IMR-90 (cell line): ENCODE measurements at regions not wholly inside any gene's neighbourhood (a gene's known extent, or its start where the extent isn't known, plus 50 kb on each side); places are given as distances from the start of the nearest gene placed in this dataset.
A peak's percentile ranks its signal among the peaks of the same experiment; 100 is the strongest.

ENCODE experiments used
- ATAC-seq: fragments of 200-7000 bp; cut with Tn5 transposase; 2 replicates; pipeline ENCODE4 v1.9.1; 2020; ENCODE audit warnings: low read depth, mild to moderate bottlenecking, moderate library complexity
- BruUV-seq: library from RNA; stranded (reverse); fragments of 400-500 nt; replicated peaks from 2 replicates; lab custom pipeline; 2021; lab: Mats Ljungman, UMichigan
- CTCF ChIA-PET: fragments of 300-600 bp; formaldehyde crosslinking; extraction: SDS; loops from one replicate; lab custom pipeline; 2021; ENCODE audit warnings: antibody characterized with exemption; lab: Yijun Ruan, JAX
- POLR2A ChIA-PET: fragments of 300-600 bp; sonication (Branson Sonifier 250); formaldehyde crosslinking; loops from one replicate; lab custom pipeline; 2022; ENCODE audit warnings: antibody characterized with exemption; ENCODE audit not compliant: unreplicated experiment; lab: Charles Lee
- DNase-seq: peaks from one replicate; pipeline ENCODE4 v3.0.0; 2013
- H2AFZ ChIP-seq: replicated peaks from 2 replicates; pipeline ENCODE3; 2013; ENCODE audit warnings: low read length, mild to moderate bottlenecking; ENCODE audit not compliant: poor library complexity
- H2AK5ac ChIP-seq: 2 replicates; pipeline ENCODE4 v1.6.1; 2013; ENCODE audit warnings: low read depth, low read length, inconsistent platforms
- H2AK9ac ChIP-seq: replicated peaks from 2 replicates; pipeline ENCODE3; 2013; ENCODE audit warnings: mild to moderate bottlenecking, low read depth, low read length, moderate library complexity; ENCODE audit not compliant: poor library complexity
- H2BK120ac ChIP-seq: 2 replicates; pipeline ENCODE4 v1.6.1; 2013; ENCODE audit warnings: low read depth, low read length, inconsistent platforms
- H2BK15ac ChIP-seq: 3 replicates; pipeline ENCODE4 v1.6.1; 2013; ENCODE audit warnings: low read depth, low read length, inconsistent platforms
- H2BK20ac ChIP-seq: 2 replicates; pipeline ENCODE4 v1.6.1; 2013; ENCODE audit warnings: low read depth, mild to moderate bottlenecking, inconsistent platforms, low read length, moderate library complexity
- H2BK5ac ChIP-seq: 2 replicates; pipeline ENCODE4 v1.6.1; 2013; ENCODE audit warnings: mild to moderate bottlenecking, low read depth, low read length, inconsistent platforms; ENCODE audit not compliant: poor library complexity, severe bottlenecking
- H3K14ac ChIP-seq: replicated peaks from 2 replicates; pipeline ENCODE4 v1.6.1; 2013; ENCODE audit warnings: low read depth, low read length, inconsistent platforms
- H3K18ac ChIP-seq: 2 replicates; pipeline ENCODE4 v1.6.1; 2013; ENCODE audit warnings: low read depth, low read length, control low read depth
- H3K23ac ChIP-seq: 2 replicates; pipeline ENCODE4 v1.6.1; 2013; ENCODE audit warnings: low read depth, low read length, inconsistent platforms
- H3K27ac ChIP-seq: 2 replicates; pipeline ENCODE4 v1.5.1; 2013; ENCODE audit warnings: mild to moderate bottlenecking, control low read depth, low read length; ENCODE audit not compliant: insufficient read depth
- H3K27me3 ChIP-seq: 2 replicates; pipeline ENCODE4 v1.6.1; 2013; ENCODE audit warnings: low read length; ENCODE audit not compliant: control insufficient read depth, insufficient read depth
- H3K36me3 ChIP-seq: 2 replicates; pipeline ENCODE4 v1.6.1; 2013; ENCODE audit warnings: low read length, mixed read lengths; ENCODE audit not compliant: control insufficient read depth, insufficient read depth
- H3K4ac ChIP-seq: 2 replicates; pipeline ENCODE4 v1.6.1; 2013; ENCODE audit warnings: low read depth, low read length, inconsistent platforms
- H3K4me1 ChIP-seq: 2 replicates; pipeline ENCODE4 v1.6.1; 2013; ENCODE audit warnings: low read length, mixed read lengths; ENCODE audit not compliant: control insufficient read depth, insufficient read depth
- H3K4me2 ChIP-seq: 2 replicates; pipeline ENCODE4 v1.6.1; 2013; ENCODE audit warnings: low read depth, mild to moderate bottlenecking, control low read depth, low read length, moderate library complexity
- H3K4me3 ChIP-seq: 2 replicates; pipeline ENCODE4 v1.5.1; 2013; ENCODE audit warnings: low read depth, mild to moderate bottlenecking, control low read depth, low read length, moderate library complexity; ENCODE audit not compliant: insufficient read depth
- H3K56ac ChIP-seq: 2 replicates; pipeline ENCODE4 v1.6.1; 2013; ENCODE audit warnings: low read length, inconsistent platforms; ENCODE audit not compliant: insufficient read depth; ENCODE audit errors: extremely low read depth
- H3K79me1 ChIP-seq, 2 experiments: 2 replicates each; pipeline ENCODE4 v1.6.1; 2013; ENCODE audit warnings: low read length in 2 of 2, inconsistent platforms in 1 of 2, low read depth in 1 of 2
- H3K9ac ChIP-seq: 2 replicates; pipeline ENCODE4 v1.6.1; 2013; ENCODE audit warnings: low read depth, low read length, control low read depth
- H3K9me1 ChIP-seq: 2 replicates; pipeline ENCODE4 v1.6.1; 2013; ENCODE audit warnings: low read length, inconsistent platforms; ENCODE audit not compliant: insufficient read depth
- H3K9me3 ChIP-seq: 2 replicates; pipeline ENCODE4 v1.6.1; 2013; ENCODE audit warnings: low read length; ENCODE audit not compliant: control insufficient read depth, insufficient read depth
- H4K20me1 ChIP-seq: 2 replicates; pipeline ENCODE4 v1.6.1; 2013; ENCODE audit warnings: low read length, inconsistent platforms; ENCODE audit not compliant: insufficient read depth
- H4K5ac ChIP-seq: 2 replicates; pipeline ENCODE4 v1.6.1; 2013; ENCODE audit warnings: mild to moderate bottlenecking, low read depth, low read length, control low read depth
- H4K8ac ChIP-seq, 2 experiments: 2 replicates each; pipeline ENCODE4 v1.6.1; 2013; ENCODE audit warnings: low read depth in 2 of 2, low read length in 2 of 2, control low read depth in 1 of 2, inconsistent platforms in 1 of 2
- H4K91ac ChIP-seq: 2 replicates; pipeline ENCODE4 v1.6.1; 2013; ENCODE audit warnings: low read depth, low read length, inconsistent platforms; ENCODE audit not compliant: insufficient read depth
- MAFK ChIP-seq: IDR thresholded peaks from 2 replicates; pipeline ENCODE4 v1.6.1; 2012; ENCODE audit warnings: low read depth, low read length, improper control_type of control experiment
- MXI1 ChIP-seq: IDR thresholded peaks from 2 replicates; pipeline ENCODE4 v1.6.1; 2012; ENCODE audit warnings: low read depth, mild to moderate bottlenecking, low read length, moderate library complexity, borderline replicate concordance
- WGBS, 2 experiments: methylation state at CpG; one replicate each; pipeline versions ENCODE4 v1.1.5 to v1.1.7; 2013; ENCODE audit warnings: missing lambda C conversion rate in 2 of 2; ENCODE audit not compliant: insufficient read length in 1 of 2; ENCODE audit errors: extremely low coverage in 2 of 2; 5-methylcytosine and 5-hydroxymethylcytosine counted together
- dilution Hi-C: fragments of 300-500 bp; cut with HindIII; formaldehyde crosslinking; loops from one replicate; pipeline ENCODE4 v1.14.3; 2018; ENCODE audit warnings: low sequenced_read_pairs; ENCODE audit not compliant: unreplicated experiment
- in situ Hi-C: fragments of 300-500 bp; cut with MboI; formaldehyde crosslinking; loops from 3 replicates; pipeline ENCODE4 v1.14.3; 2019; ENCODE audit warnings: low sequenced_read_pairs, inconsistent platforms, mixed read lengths
- intact Hi-C: fragments of 100-400 bp; cut with micrococcal nuclease; formaldehyde crosslinking; loops from 2 replicates; pipeline ENCODE4 v1.10.0; 2022

DNA sequence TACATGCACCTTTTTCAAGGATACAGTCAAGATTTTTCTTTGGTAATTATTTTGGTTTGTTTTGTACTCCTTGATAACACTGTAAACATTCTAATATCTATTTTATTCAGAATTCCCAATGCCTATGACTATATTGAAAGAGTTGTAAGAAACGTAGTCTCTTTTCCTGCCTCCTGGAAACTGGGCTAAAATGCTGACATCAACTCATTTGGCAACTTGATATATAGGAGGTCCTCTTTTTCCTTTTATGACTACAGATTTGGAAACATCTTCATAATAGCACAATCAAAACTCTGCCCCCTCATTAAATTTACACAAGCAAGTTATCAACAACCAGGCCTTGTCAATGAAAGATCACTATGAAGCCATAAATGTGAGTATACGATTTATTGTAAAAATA lies 422.3 kb upstream of the PCDH15 start:
- no peak overlapping the region for H2BK20ac ChIP-seq
- DNase-seq (no peak), ATAC-seq (no peak)
- no peaks in the 10 kb centered on the region for H3K9me1 ChIP-seq
- H3K14ac ChIP-seq, result no peak overlapping the region
- H2BK120ac ChIP-seq, result no peak overlapping the region
- POLR2A ChIA-PET, result no interaction called here
- H2AK9ac ChIP-seq, result no peak overlapping the region
- no peak overlapping the region for H3K23ac ChIP-seq
- dilution Hi-C loops, result no loop called here
- WGBS, 2 experiments, result no CpG with 5 or more reads among the region's 2 CpGs
- TF ChIP-seq MXI1 (no peak), MAFK (peak; percentile 43)
- no peak overlapping the region for H3K4ac ChIP-seq
- CTCF ChIA-PET, result no interaction called here
- H3K36me3 ChIP-seq, result no peaks in the 10 kb centered on the region
- no peak overlapping the region for H2BK15ac ChIP-seq
- no peak overlapping the region for H3K18ac ChIP-seq
- no peaks in the 10 kb centered on the region for H3K27me3 ChIP-seq
- H2AK5ac ChIP-seq, result no peak overlapping the region
- H4K91ac ChIP-seq, result no peak overlapping the region
- H3K27ac ChIP-seq, result no peak overlapping the region
- H3K4me1 ChIP-seq, result no peaks in the 10 kb centered on the region
- H3K79me1 ChIP-seq, result no peaks in the 10 kb centered on the region
- intact Hi-C loops, result no loop called here
- BruUV-seq, result no TSS peak
- H2AFZ ChIP-seq, result no peak overlapping the region
- no peak overlapping the region for H3K9ac ChIP-seq
- H3K56ac ChIP-seq, result no peak overlapping the region
- in situ Hi-C loops, result no loop called here
- no peak overlapping the region for H3K4me3 ChIP-seq
- H4K8ac ChIP-seq, result no peak overlapping the region
- no peak overlapping the region for H4K5ac ChIP-seq
- no peak overlapping the region for H3K4me2 ChIP-seq
- no peaks in the 10 kb centered on the region for H3K9me3 ChIP-seq
- no peaks in the 10 kb centered on the region for H4K20me1 ChIP-seq
- H2BK5ac ChIP-seq, result no peak overlapping the region
